Epithelial cell of esophagus (primary cell): ENCODE measurements at regions not wholly inside any gene's neighbourhood (a gene's known extent, or its start where the extent isn't known, plus 50 kb on each side); places are given as distances from the start of the nearest gene placed in this dataset.
A peak's percentile ranks its signal among the peaks of the same experiment; 100 is the strongest.
"Not testable (repeated sequence)": the region's sequence is repeated elsewhere in the genome, so short reads cannot be mapped to it uniquely, and the experiment has no call there.

ENCODE experiments used
- DNase-seq: peaks from one replicate; pipeline ENCODE4 v3.0.0; 2010; ENCODE audit warnings: low read depth
- H3K4me3 ChIP-seq: 2 replicates; pipeline ENCODE4 v1.5.1; 2011; ENCODE audit warnings: mild to moderate bottlenecking, low read length, control low read depth
- CTCF ChIP-seq: IDR thresholded peaks from 2 replicates; pipeline ENCODE4 v1.5.1; 2011; ENCODE audit warnings: low read depth, mild to moderate bottlenecking, low read length, control low read depth, inconsistent platforms; ENCODE audit not compliant: insufficient read depth; ENCODE audit errors: missing control alignments

GRCh38 chrX:114272096-114272686 lies 311.7 kb upstream of the HTR2C start:
- no peak overlapping the region for H3K4me3 ChIP-seq
- no peak for TF ChIP-seq CTCF
- DNase-seq = peak; percentile 52

GRCh38 chrX:114270371-114270770 lies 313.5 kb upstream of the HTR2C start:
- not testable (repeated sequence) for DNase-seq, H3K4me3 ChIP-seq

- H3K4me3 ChIP-seq = no peak overlapping the region
- no peak for DNase-seq
- TF ChIP-seq CTCF = no peak
Observed at GRCh38 chrX:114268643-114269042, 315.2 kb upstream of the HTR2C start.

- H3K4me3 ChIP-seq = no peak overlapping the region
- no peak for TF ChIP-seq CTCF
- no peak for DNase-seq
Observed at GRCh38 chrX:114267142-114267541, 316.7 kb upstream of the HTR2C start.

- no peak for TF ChIP-seq CTCF
- DNase-seq = no peak
- H3K4me3 ChIP-seq = no peak overlapping the region
Observed at GRCh38 chrX:114252186-114252585, 331.7 kb upstream of the HTR2C start.

GRCh38 chrX:114251575-114251974 lies 332.3 kb upstream of the HTR2C start:
- H3K4me3 ChIP-seq = no peak overlapping the region
- DNase-seq = no peak
- TF ChIP-seq CTCF = no peak

- DNase-seq = no peak
- no peak overlapping the region for H3K4me3 ChIP-seq
- no peak for TF ChIP-seq CTCF
Observed at GRCh38 chrX:114221445-114221844, 362.4 kb upstream of the HTR2C start.
